IMR-90 (cell line): ENCODE measurements at regions not wholly inside any gene's neighbourhood (a gene's known extent, or its start where the extent isn't known, plus 50 kb on each side); places are given as distances from the start of the nearest gene placed in this dataset.

ENCODE experiments used
- POLR2A ChIP-seq: IDR thresholded peaks from 2 replicates; pipeline ENCODE4 v1.6.1; 2012; ENCODE audit warnings: mild to moderate bottlenecking, low read depth, low read length
- TF ChIP-seq, protein P1 (sequence below): conservative IDR thresholded peaks from 2 replicates; pipeline ENCODE4 v1.5.1; 2012; ENCODE audit warnings: mild to moderate bottlenecking, low read depth, low read length, improper control_type of control experiment

DNA sequence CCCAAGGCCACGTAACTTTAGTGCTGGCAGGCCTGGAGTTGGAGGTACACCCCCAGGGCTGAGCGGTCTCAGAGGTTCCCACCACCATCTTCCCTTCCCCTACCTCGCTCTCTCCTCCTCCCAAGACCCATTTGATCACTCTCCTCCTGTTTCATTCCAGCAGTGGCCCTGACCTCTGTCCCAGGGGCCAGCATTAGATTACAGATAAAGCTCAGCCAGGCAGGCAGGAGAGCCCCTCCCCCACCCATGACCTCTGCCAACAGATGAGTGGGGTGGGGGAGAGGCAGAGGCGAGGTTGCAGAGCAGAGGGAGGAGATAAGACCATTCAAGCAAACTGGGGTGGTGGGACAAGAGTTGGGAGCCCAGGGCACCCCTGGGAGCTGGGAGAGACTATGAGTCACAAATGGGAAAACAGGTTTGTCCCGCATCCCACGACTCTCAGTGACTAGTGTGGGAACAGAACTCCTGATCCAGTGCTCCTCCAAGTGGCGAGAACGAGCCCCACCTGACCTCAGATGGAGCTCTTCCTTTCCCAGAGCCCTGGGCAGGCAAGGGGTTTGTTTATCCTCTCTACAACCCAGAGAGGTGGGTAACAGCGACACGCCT, 367.9 kb downstream of the MN1 start:
- TF ChIP-seq, protein P1, sequence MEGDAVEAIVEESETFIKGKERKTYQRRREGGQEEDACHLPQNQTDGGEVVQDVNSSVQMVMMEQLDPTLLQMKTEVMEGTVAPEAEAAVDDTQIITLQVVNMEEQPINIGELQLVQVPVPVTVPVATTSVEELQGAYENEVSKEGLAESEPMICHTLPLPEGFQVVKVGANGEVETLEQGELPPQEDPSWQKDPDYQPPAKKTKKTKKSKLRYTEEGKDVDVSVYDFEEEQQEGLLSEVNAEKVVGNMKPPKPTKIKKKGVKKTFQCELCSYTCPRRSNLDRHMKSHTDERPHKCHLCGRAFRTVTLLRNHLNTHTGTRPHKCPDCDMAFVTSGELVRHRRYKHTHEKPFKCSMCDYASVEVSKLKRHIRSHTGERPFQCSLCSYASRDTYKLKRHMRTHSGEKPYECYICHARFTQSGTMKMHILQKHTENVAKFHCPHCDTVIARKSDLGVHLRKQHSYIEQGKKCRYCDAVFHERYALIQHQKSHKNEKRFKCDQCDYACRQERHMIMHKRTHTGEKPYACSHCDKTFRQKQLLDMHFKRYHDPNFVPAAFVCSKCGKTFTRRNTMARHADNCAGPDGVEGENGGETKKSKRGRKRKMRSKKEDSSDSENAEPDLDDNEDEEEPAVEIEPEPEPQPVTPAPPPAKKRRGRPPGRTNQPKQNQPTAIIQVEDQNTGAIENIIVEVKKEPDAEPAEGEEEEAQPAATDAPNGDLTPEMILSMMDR: no peak
- TF ChIP-seq POLR2A: no peak
